ENCODE measurements at regions not wholly inside any gene's neighbourhood (a gene's known extent, or its start where the extent isn't known, plus 50 kb on each side); places are given as distances from the start of the nearest gene placed in this dataset.

GRCh38 chr10:130901311-130902165 lies 410.0 kb downstream of the TCERG1L start:
- Histone ChIP-seq H2AFZ (no peak overlapping the region), H3K4me3 (no peak overlapping the region), H3K36me3 (ENCODE audit: low read depth) (no peaks in the 10 kb centered on the region), H3K9me2 (ENCODE audit: insufficient read depth) (no peaks in the 10 kb centered on the region), H4K20me1 (ENCODE audit: insufficient read depth) (no peaks in the 10 kb centered on the region), H3F3A (ENCODE audit: insufficient read depth) (no peaks in the 10 kb centered on the region), H3K9me3 (ENCODE audit: low read depth) (no peaks in the 10 kb centered on the region), H3K4me1 (ENCODE audit: insufficient read depth) (no peaks in the 10 kb centered on the region), H3K9ac (no peak overlapping the region), H3K27ac (no peak overlapping the region), H3K79me2 (ENCODE audit: insufficient read depth) (no peaks in the 10 kb centered on the region), H3K27me3 (replicated peaks; ENCODE audit: insufficient read depth) (no peaks in the 10 kb centered on the region), H3K4me2 (ENCODE audit: unreplicated experiment) (no peak overlapping the region)
- TF ChIP-seq EZH2 (IDR thresholded peaks at IDR 0.05; ENCODE audit: insufficient read depth, poor library complexity, severe bottlenecking): no peak
- no peak for TF ChIP-seq EZH2phosphoT487 (IDR thresholded peaks at IDR 0.05; ENCODE audit: insufficient read depth, low read depth)
- 28 to 30% methylated on average over 15 of the region's 15 CpGs for WGBS, 2 experiments (ENCODE audit: low coverage in 1 of 2, low lambda C conversion rate in 2 of 2, missing lambda C conversion rate in 2 of 2)
- no peak for DNase-seq
- in situ Hi-C loops (cut with MboI): no loop called here

- Histone ChIP-seq H2AFZ (no peak overlapping the region), H3K36me3 (ENCODE audit: low read depth) (no peaks in the 10 kb centered on the region), H3K4me3 (no peak overlapping the region), H3K27me3 (replicated peaks; ENCODE audit: insufficient read depth) (no peaks in the 10 kb centered on the region), H3K27ac (no peak overlapping the region), H3K79me2 (ENCODE audit: insufficient read depth) (no peaks in the 10 kb centered on the region), H3K9me3 (ENCODE audit: low read depth) (no peaks in the 10 kb centered on the region), H3K9me2 (ENCODE audit: insufficient read depth) (no peaks in the 10 kb centered on the region), H3F3A (ENCODE audit: insufficient read depth) (no peaks in the 10 kb centered on the region), H3K4me1 (ENCODE audit: insufficient read depth) (no peaks in the 10 kb centered on the region), H3K9ac (no peak overlapping the region), H4K20me1 (ENCODE audit: insufficient read depth) (no peaks in the 10 kb centered on the region), H3K4me2 (ENCODE audit: unreplicated experiment) (no peak overlapping the region)
- in situ Hi-C loops (cut with MboI): no loop called here
- no peak for DNase-seq
- no peak for TF ChIP-seq EZH2 (IDR thresholded peaks at IDR 0.05; ENCODE audit: insufficient read depth, poor library complexity, severe bottlenecking)
- TF ChIP-seq EZH2phosphoT487 (IDR thresholded peaks at IDR 0.05; ENCODE audit: insufficient read depth, low read depth): no peak
- WGBS, 2 experiments (ENCODE audit: low coverage in 1 of 2, low lambda C conversion rate in 2 of 2, missing lambda C conversion rate in 2 of 2): 3 to 5% methylated on average over 8 of the region's 8 CpGs
Measured at GRCh38 chr10:130902471-130902870, 409.1 kb downstream of the TCERG1L start.

- no peaks in the 10 kb centered on the region for H4K20me1 ChIP-seq (ENCODE audit: insufficient read depth)
- no peak overlapping the region for H3K4me3 ChIP-seq
- H3K9me3 ChIP-seq (ENCODE audit: low read depth): no peaks in the 10 kb centered on the region
- H3K27ac ChIP-seq: no peak overlapping the region
- no peak overlapping the region for H3K4me2 ChIP-seq (ENCODE audit: unreplicated experiment)
- H2AFZ ChIP-seq: no peak overlapping the region
- WGBS, 2 experiments (ENCODE audit: low coverage in 1 of 2, low lambda C conversion rate in 2 of 2, missing lambda C conversion rate in 2 of 2): 0 to 5% methylated on average over 2 of the region's 2 CpGs
- no peaks in the 10 kb centered on the region for H3K27me3 ChIP-seq (replicated peaks; ENCODE audit: insufficient read depth)
- no peak overlapping the region for H3K9ac ChIP-seq
- no peak for DNase-seq
- no peaks in the 10 kb centered on the region for H3F3A ChIP-seq (ENCODE audit: insufficient read depth)
- no peak for TF ChIP-seq EZH2 (IDR thresholded peaks at IDR 0.05; ENCODE audit: insufficient read depth, poor library complexity, severe bottlenecking)
- no peak for TF ChIP-seq EZH2phosphoT487 (IDR thresholded peaks at IDR 0.05; ENCODE audit: insufficient read depth, low read depth)
- in situ Hi-C loops (cut with MboI): no loop called here
- H3K9me2 ChIP-seq (ENCODE audit: insufficient read depth): no peaks in the 10 kb centered on the region
- H3K36me3 ChIP-seq (ENCODE audit: low read depth): no peaks in the 10 kb centered on the region
- H3K4me1 ChIP-seq (ENCODE audit: insufficient read depth): no peaks in the 10 kb centered on the region
- H3K79me2 ChIP-seq (ENCODE audit: insufficient read depth): no peaks in the 10 kb centered on the region
Measured at GRCh38 chr10:130902929-130903328, 408.6 kb downstream of the TCERG1L start.

GRCh38 chr10:130904676-130905075 lies 406.8 kb downstream of the TCERG1L start:
- H3F3A ChIP-seq (ENCODE audit: insufficient read depth): no peaks in the 10 kb centered on the region
- in situ Hi-C loops (cut with MboI): no loop called here
- H3K9me3 ChIP-seq (ENCODE audit: low read depth): no peaks in the 10 kb centered on the region

More at GRCh38 chr10:130904676-130905075, 406.8 kb downstream of the TCERG1L start:
- no peak overlapping the region for H2AFZ ChIP-seq
- DNase-seq: no peak
- H3K9me2 ChIP-seq (ENCODE audit: insufficient read depth): no peaks in the 10 kb centered on the region
- no peaks in the 10 kb centered on the region for H3K27me3 ChIP-seq (replicated peaks; ENCODE audit: insufficient read depth)
- H3K79me2 ChIP-seq (ENCODE audit: insufficient read depth): no peaks in the 10 kb centered on the region
- no peaks in the 10 kb centered on the region for H3K4me1 ChIP-seq (ENCODE audit: insufficient read depth)
- no peak overlapping the region for H3K27ac ChIP-seq
- H3K4me3 ChIP-seq: no peak overlapping the region
- no peaks in the 10 kb centered on the region for H3K36me3 ChIP-seq (ENCODE audit: low read depth)
- 32 to 34% methylated on average over 8 of the region's 8 CpGs for WGBS, 2 experiments (ENCODE audit: low coverage in 1 of 2, low lambda C conversion rate in 2 of 2, missing lambda C conversion rate in 2 of 2)
- TF ChIP-seq EZH2phosphoT487 (IDR thresholded peaks at IDR 0.05; ENCODE audit: insufficient read depth, low read depth) (no peak), EZH2 (IDR thresholded peaks at IDR 0.05; ENCODE audit: insufficient read depth, poor library complexity, severe bottlenecking) (no peak)
- no peak overlapping the region for H3K4me2 ChIP-seq (ENCODE audit: unreplicated experiment)
- no peak overlapping the region for H3K9ac ChIP-seq
- no peaks in the 10 kb centered on the region for H4K20me1 ChIP-seq (ENCODE audit: insufficient read depth)

All from GM23248 (cell line).